Neural progenitor cell (in vitro differentiated cells): ENCODE measurements at regions not wholly inside any gene's neighbourhood (a gene's known extent, or its start where the extent isn't known, plus 50 kb on each side); places are given as distances from the start of the nearest gene placed in this dataset.

Experiments used
- CTCF ChIP-seq: fragments of 200-600 bp; sonication (generic); IDR thresholded peaks from 2 replicates; pipeline ENCODE4 v1.5.1; 2017; ENCODE audit warnings: antibody characterized with exemption, mild to moderate bottlenecking
- EZH2 ChIP-seq: fragments of 200-600 bp; sonication (generic); IDR thresholded peaks from 2 replicates; pipeline ENCODE4 v1.6.1; 2017; ENCODE audit warnings: antibody characterized with exemption, mild to moderate bottlenecking, moderate library complexity

- TF ChIP-seq CTCF (no peak), EZH2 (no peak)
Measured at GRCh38 chr6:14824060-14824459, 421.8 kb upstream of the JARID2 start.
